OCI-LY3 (cell line): ENCODE measurements at regions not wholly inside any gene's neighbourhood (a gene's known extent, or its start where the extent isn't known, plus 50 kb on each side); places are given as distances from the start of the nearest gene placed in this dataset.

Experiments used
- EZH2phosphoT487 ChIP-seq: fragments of 200-600 bp; shearing (Covaris generic); IDR thresholded peaks from 2 replicates; pipeline ENCODE4 v1.6.1; 2018; ENCODE audit warnings: antibody characterized with exemption, mixed run types, low read depth
- TF ChIP-seq, protein P1 (sequence below): fragments of 200-600, 300-600 bp; sonication (generic); IDR thresholded peaks from 2 replicates; pipeline ENCODE4 v1.5.1; 2014; ENCODE audit warnings: antibody characterized with exemption, low read length, low read depth

DNA sequence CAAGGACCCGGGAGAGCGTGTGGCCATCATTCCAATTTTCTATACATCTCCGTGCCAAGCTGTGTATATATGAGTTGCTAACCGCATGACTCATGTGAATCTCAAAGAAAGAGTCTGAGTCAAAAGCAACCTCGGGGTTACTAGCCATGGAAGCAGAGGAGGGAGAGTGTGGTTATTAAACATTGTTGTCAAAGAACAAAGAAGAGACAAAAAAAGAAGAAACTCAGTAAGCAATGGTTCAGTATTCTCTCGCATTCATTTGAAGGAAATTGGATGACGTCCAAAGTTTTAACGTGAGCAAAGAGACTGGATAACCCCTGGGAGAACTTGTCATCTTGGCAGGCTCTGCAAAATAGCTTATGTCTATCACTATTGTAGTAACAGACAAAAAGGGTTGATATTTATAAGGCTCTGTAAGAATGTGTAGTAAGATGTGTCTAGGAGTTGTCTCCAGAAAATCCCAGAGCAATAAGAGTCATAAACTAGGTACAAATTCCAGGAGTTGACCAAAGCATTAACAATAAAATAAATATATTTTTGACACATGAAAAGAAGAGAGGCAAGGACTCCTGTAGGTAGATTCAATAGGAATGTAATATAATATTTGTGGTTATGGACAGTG, 52.8 kb upstream of the GRM7 start:
- TF ChIP-seq, protein P1, sequence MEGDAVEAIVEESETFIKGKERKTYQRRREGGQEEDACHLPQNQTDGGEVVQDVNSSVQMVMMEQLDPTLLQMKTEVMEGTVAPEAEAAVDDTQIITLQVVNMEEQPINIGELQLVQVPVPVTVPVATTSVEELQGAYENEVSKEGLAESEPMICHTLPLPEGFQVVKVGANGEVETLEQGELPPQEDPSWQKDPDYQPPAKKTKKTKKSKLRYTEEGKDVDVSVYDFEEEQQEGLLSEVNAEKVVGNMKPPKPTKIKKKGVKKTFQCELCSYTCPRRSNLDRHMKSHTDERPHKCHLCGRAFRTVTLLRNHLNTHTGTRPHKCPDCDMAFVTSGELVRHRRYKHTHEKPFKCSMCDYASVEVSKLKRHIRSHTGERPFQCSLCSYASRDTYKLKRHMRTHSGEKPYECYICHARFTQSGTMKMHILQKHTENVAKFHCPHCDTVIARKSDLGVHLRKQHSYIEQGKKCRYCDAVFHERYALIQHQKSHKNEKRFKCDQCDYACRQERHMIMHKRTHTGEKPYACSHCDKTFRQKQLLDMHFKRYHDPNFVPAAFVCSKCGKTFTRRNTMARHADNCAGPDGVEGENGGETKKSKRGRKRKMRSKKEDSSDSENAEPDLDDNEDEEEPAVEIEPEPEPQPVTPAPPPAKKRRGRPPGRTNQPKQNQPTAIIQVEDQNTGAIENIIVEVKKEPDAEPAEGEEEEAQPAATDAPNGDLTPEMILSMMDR, result no peak
- TF ChIP-seq EZH2phosphoT487, result no peak
